ENCODE measurements at regions not wholly inside any gene's neighbourhood (a gene's known extent, or its start where the extent isn't known, plus 50 kb on each side); places are given as distances from the start of the nearest gene placed in this dataset.

DNA sequence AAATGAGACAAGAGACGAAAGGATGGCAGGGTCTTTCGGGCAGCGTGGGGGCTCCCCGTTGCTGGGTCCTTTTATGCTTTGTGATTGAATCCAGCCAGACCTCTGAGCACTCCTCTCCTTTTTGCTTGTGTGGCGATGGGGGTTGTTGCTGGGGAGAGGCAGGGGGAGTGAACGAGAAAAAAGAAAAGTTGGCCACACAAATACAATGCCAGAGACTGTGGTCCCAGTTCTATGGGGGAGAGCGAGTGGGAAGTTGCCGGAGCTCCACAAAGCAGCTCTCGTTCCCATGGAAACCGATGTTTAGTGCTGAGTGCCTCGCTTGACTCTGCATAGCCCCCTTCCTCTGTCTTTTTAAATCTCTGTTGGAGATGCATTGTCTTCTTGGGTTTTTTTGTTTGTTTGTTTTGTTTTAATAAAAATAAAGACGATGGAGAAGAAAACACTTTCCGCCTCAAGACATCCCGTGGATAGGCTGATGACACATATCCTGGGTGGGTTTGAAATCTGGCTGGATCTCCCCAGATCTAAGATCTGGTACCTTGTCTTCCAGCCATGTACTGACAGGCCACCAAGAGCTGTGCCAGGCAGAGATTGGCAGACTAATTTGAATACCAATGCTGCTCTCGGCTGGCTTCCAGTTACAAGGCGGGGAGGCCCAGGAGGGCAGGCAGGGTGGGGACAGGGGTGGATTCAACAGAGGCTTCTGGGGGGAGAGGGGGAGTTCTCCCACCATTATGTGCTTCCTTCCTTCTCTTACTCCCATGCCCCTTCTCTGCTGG is 529.3 kb downstream of the QKI start:
- no peaks in the 10 kb centered on the region for H3K9me3 ChIP-seq (ENCODE audit: control insufficient read depth, low read length)
- WGBS, 2 experiments (ENCODE audit: insufficient coverage in 2 of 2) = 14% methylated on average over 2 to 12 of the region's 16 CpGs
- H3K4me3 ChIP-seq (ENCODE audit: extremely low read depth, insufficient read depth, low read length, poor library complexity, severe bottlenecking) = no peak overlapping the region
- H3K36me3 ChIP-seq (ENCODE audit: control insufficient read depth, insufficient read depth, low read length) = no peaks in the 10 kb centered on the region
- peaks cover 6% of the 10 kb centered on the region for H3K4me1 ChIP-seq (ENCODE audit: control insufficient read depth, insufficient read depth, low read length, poor library complexity, severe bottlenecking)
- H3K27ac ChIP-seq (ENCODE audit: low read depth, low read length, severe bottlenecking) = peak overlapping the region; percentile 69

DNA sequence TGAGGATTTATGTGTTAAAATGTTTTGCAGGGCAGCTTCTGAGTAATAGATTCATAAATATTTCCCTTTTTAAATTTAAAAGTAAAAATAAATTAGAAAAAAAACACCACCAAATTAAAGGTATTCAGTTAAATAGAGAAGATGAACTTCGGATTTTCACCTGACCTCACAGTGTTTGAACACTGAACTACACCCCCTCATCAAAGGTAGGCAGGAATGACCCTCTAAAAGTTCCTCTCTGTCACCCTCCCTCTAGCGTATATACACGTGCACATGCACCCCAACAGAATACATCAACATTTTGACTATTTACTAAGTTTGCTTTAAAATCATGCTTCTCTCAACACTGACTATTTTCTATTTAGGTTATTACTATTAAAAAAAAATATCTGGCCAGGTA is 528.3 kb downstream of the QKI start:
- Histone ChIP-seq H3K4me3 (ENCODE audit: extremely low read depth, insufficient read depth, low read length, poor library complexity, severe bottlenecking) (no peak overlapping the region), H3K27ac (ENCODE audit: low read depth, low read length, severe bottlenecking) (no peak overlapping the region), H3K4me1 (ENCODE audit: control insufficient read depth, insufficient read depth, low read length, poor library complexity, severe bottlenecking) (peaks cover 6% of the 10 kb centered on the region), H3K9me3 (ENCODE audit: control insufficient read depth, low read length) (no peaks in the 10 kb centered on the region), H3K36me3 (ENCODE audit: control insufficient read depth, insufficient read depth, low read length) (no peaks in the 10 kb centered on the region)
- WGBS, 2 experiments (ENCODE audit: insufficient coverage in 2 of 2) = 100% methylated on average over 1 of the region's 3 CpGs; no CpG with 5 or more reads in 1 of the 2 experiments

DNA sequence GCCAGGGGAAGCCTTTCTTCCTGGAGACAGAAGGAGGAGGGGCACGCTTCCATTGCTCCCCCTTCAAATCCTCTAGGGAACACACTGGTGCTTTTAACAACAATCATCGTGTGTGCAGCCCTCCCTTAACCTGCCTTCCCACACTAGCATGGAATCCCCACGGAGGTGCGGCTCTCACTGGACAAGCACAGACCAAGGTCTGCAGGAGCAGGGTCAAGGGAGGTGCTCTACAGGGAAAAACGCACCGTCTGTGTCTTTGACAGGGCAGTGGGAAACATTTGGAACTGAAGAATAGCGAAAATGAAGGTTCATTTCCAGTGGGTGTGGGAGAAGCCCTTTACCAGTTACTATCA is 527.1 kb downstream of the QKI start:
- WGBS, 2 experiments (ENCODE audit: insufficient coverage in 2 of 2) = 58 to 66% methylated on average over 4 of the region's 7 CpGs
- H3K4me3 ChIP-seq (ENCODE audit: extremely low read depth, insufficient read depth, low read length, poor library complexity, severe bottlenecking) = no peak overlapping the region
- H3K9me3 ChIP-seq (ENCODE audit: control insufficient read depth, low read length) = no peaks in the 10 kb centered on the region
- no peaks in the 10 kb centered on the region for H3K36me3 ChIP-seq (ENCODE audit: control insufficient read depth, insufficient read depth, low read length)
- H3K4me1 ChIP-seq (ENCODE audit: control insufficient read depth, insufficient read depth, low read length, poor library complexity, severe bottlenecking) = peaks cover 6% of the 10 kb centered on the region
- H3K27ac ChIP-seq (ENCODE audit: low read depth, low read length, severe bottlenecking) = no peak overlapping the region

DNA sequence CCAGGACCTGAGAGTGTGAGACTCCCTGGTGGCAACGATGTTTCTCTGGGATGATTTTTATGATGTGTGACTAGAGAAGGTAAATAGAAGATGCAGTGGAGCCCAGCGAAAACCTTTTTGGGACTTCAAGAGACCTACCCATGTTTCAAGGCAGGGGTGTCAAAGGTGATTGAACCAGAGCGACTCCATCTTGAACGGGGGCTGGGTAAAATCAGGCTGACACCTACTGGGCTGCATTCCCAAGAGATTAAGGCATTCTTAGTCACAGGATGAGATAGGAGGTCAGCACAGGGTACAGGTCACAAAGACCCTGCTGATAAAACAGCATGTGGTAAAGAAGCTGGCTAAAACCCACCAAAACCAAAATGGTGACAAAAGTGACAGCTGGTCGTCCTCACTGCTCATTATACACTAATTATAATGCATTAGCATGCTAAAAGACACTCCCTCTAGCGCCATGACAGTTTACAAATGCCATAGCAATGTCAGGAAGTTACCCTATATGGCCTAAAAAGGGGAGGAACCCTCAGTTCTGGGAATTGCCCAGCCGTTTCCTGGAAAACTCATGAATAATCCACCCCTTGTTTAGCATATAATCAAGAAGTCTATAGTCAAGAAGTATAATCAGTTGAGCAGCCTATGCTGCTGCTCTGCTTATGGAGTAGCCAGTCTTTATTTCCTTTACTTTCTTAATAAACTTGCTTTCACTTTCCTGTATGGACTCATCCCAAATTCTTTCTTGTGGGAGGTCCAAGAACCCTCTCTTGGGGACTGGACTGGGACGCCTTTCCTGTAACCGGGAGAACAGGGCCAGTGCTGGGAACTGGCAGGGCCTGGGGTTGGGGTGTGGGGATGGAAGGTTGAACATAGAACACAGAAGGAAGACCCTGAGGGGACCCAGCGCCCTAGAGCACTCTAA is 526.4 kb downstream of the QKI start:
- Histone ChIP-seq H3K27ac (ENCODE audit: low read depth, low read length, severe bottlenecking) (no peak overlapping the region), H3K4me3 (ENCODE audit: extremely low read depth, insufficient read depth, low read length, poor library complexity, severe bottlenecking) (no peak overlapping the region), H3K9me3 (ENCODE audit: control insufficient read depth, low read length) (no peaks in the 10 kb centered on the region), H3K36me3 (ENCODE audit: control insufficient read depth, insufficient read depth, low read length) (no peaks in the 10 kb centered on the region), H3K4me1 (ENCODE audit: control insufficient read depth, insufficient read depth, low read length, poor library complexity, severe bottlenecking) (peaks cover 6% of the 10 kb centered on the region)
- WGBS, 2 experiments (ENCODE audit: insufficient coverage in 2 of 2) = 54 to 78% methylated on average over 6 to 7 of the region's 10 CpGs

DNA sequence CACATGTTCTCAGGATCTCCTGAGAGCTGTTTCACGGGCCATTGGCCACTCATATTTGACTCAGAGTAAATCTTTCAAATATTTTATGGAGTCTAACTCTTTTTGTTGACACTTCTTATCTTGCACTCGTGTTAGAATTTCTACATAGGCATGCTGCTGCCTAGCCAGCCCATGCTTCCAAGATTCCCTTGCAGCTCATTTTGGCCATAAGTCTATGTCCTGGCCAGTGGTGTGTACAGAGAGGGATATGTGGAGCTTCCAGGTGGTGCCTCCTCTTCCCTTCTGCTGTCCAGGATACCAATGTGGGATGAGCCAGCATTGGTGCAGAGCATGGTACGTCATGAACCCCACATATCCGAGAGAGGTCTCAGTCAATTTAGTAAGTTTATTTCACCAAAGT is 522.6 kb downstream of the QKI start:
- H3K4me3 ChIP-seq (ENCODE audit: extremely low read depth, insufficient read depth, low read length, poor library complexity, severe bottlenecking) = no peak overlapping the region
- H3K9me3 ChIP-seq (ENCODE audit: control insufficient read depth, low read length) = no peaks in the 10 kb centered on the region
- H3K36me3 ChIP-seq (ENCODE audit: control insufficient read depth, insufficient read depth, low read length) = no peaks in the 10 kb centered on the region
- H3K27ac ChIP-seq (ENCODE audit: low read depth, low read length, severe bottlenecking) = no peak overlapping the region
- 75 to 89% methylated on average over 1 to 4 of the region's 4 CpGs for WGBS, 2 experiments (ENCODE audit: insufficient coverage in 2 of 2)
- peaks cover 6% of the 10 kb centered on the region for H3K4me1 ChIP-seq (ENCODE audit: control insufficient read depth, insufficient read depth, low read length, poor library complexity, severe bottlenecking)

DNA sequence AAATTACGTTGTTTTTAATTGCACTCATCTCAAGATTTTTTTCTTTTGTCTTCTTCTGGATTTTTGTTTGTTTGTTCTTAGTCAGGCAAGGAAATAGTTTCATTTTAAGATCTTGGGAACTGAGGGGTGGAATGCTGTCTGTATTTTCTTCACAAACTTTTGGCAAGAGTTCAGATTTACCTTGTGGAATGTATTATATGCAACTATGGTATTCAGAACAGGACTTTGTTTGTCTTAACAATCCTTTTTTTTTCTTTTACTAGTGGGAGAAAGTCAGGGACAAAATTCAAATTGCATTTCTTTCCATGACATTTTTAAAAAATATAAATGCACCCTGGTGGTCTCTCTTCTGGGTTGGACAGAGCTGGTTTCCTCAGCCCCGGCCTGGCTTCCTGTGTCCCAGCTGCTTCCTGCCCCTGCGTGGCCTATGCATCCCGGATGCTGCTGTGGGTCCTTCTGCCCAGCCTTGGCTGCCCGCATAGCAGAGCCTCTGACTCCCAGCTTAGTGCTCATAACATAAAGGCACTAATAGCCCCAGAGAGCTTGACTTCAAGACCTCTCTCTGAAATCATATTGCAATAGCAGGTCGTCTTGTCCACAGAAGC is 520.7 kb downstream of the QKI start:
- H3K27ac ChIP-seq (ENCODE audit: low read depth, low read length, severe bottlenecking) = no peak overlapping the region
- 80 to 96% methylated on average over 3 of the region's 6 CpGs for WGBS, 2 experiments (ENCODE audit: insufficient coverage in 2 of 2)
- H3K9me3 ChIP-seq (ENCODE audit: control insufficient read depth, low read length) = no peaks in the 10 kb centered on the region
- no peaks in the 10 kb centered on the region for H3K36me3 ChIP-seq (ENCODE audit: control insufficient read depth, insufficient read depth, low read length)
- no peaks in the 10 kb centered on the region for H3K4me1 ChIP-seq (ENCODE audit: control insufficient read depth, insufficient read depth, low read length, poor library complexity, severe bottlenecking)
- H3K4me3 ChIP-seq (ENCODE audit: extremely low read depth, insufficient read depth, low read length, poor library complexity, severe bottlenecking) = no peak overlapping the region

DNA sequence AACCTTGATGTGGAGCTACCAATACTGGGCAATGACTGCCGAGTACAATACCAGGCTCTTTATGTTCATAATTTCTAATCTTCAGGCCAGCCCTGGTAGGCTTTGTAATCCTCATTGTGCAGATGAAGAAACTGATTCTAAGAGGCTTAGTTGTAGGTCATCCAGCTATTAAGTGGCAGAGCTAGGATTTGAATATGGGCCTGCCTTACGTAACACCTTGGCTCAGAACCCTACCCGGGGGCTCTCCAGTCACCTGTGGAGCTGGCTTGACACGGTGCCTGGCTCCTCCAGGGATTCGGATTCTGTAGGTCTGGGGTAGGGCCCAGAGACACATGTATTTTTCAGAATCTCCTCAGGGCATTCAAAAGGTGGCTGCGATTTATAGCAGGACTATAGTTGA is 515.5 kb downstream of the QKI start:
- H3K4me1 ChIP-seq (ENCODE audit: control insufficient read depth, insufficient read depth, low read length, poor library complexity, severe bottlenecking) = no peaks in the 10 kb centered on the region
- H3K9me3 ChIP-seq (ENCODE audit: control insufficient read depth, low read length) = no peaks in the 10 kb centered on the region
- H3K4me3 ChIP-seq (ENCODE audit: extremely low read depth, insufficient read depth, low read length, poor library complexity, severe bottlenecking) = no peak overlapping the region
- no peaks in the 10 kb centered on the region for H3K36me3 ChIP-seq (ENCODE audit: control insufficient read depth, insufficient read depth, low read length)
- H3K27ac ChIP-seq (ENCODE audit: low read depth, low read length, severe bottlenecking) = no peak overlapping the region
- 89% methylated on average over 4 to 6 of the region's 6 CpGs for WGBS, 2 experiments (ENCODE audit: insufficient coverage in 2 of 2)

DNA sequence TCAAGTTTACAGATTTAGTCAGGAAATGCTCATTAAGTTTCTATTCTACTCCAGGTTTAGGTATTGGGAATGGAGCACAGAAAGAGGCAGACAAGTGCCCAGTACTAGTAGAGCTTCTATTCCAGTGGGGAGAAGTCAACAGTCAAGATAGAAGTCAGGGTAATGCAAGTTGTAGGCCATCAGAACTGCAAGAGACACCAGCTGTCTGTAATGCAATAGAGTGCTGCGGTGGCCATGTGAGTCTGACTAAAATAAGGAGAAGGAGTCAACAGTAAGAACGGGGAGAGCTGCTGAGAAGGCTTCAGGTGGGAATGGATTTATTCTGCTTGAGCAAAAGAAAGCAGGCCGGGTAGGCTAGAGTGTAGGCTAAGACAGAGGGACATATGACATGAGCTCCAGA is 515.0 kb downstream of the QKI start:
- Histone ChIP-seq H3K4me1 (ENCODE audit: control insufficient read depth, insufficient read depth, low read length, poor library complexity, severe bottlenecking) (no peaks in the 10 kb centered on the region), H3K4me3 (ENCODE audit: extremely low read depth, insufficient read depth, low read length, poor library complexity, severe bottlenecking) (no peak overlapping the region), H3K9me3 (ENCODE audit: control insufficient read depth, low read length) (no peaks in the 10 kb centered on the region), H3K27ac (ENCODE audit: low read depth, low read length, severe bottlenecking) (no peak overlapping the region), H3K36me3 (ENCODE audit: control insufficient read depth, insufficient read depth, low read length) (no peaks in the 10 kb centered on the region)
- WGBS, 2 experiments (ENCODE audit: insufficient coverage in 2 of 2) = 80 to 90% methylated on average over 3 of the region's 3 CpGs

DNA sequence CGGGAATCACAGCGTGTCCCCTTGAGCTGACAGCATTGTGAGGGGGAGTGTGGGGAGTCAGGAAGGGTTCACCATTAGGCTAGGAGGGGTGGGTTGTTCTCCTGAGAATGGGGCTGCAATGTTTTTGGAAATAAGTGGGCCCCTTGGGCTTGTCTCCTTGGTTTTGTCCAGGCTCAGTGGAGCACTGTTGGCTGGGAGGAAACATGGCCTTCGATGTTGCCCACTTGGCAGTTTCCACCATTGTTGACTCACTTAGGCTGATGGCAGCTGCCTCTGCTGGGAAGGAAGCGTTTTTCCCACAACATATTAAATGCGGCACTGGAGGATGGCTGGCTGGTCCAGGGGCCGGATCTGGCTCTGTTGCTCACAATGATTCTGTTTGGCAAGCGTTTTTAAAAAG is 512.1 kb downstream of the QKI start:
- peaks cover 7% of the 10 kb centered on the region for H3K9me3 ChIP-seq (ENCODE audit: control insufficient read depth, low read length)
- no peak overlapping the region for H3K27ac ChIP-seq (ENCODE audit: low read depth, low read length, severe bottlenecking)
- no peaks in the 10 kb centered on the region for H3K36me3 ChIP-seq (ENCODE audit: control insufficient read depth, insufficient read depth, low read length)
- no peaks in the 10 kb centered on the region for H3K4me1 ChIP-seq (ENCODE audit: control insufficient read depth, insufficient read depth, low read length, poor library complexity, severe bottlenecking)
- H3K4me3 ChIP-seq (ENCODE audit: extremely low read depth, insufficient read depth, low read length, poor library complexity, severe bottlenecking) = no peak overlapping the region
- WGBS, 2 experiments (ENCODE audit: insufficient coverage in 2 of 2) = 98 to 100% methylated on average over 5 to 7 of the region's 7 CpGs

DNA sequence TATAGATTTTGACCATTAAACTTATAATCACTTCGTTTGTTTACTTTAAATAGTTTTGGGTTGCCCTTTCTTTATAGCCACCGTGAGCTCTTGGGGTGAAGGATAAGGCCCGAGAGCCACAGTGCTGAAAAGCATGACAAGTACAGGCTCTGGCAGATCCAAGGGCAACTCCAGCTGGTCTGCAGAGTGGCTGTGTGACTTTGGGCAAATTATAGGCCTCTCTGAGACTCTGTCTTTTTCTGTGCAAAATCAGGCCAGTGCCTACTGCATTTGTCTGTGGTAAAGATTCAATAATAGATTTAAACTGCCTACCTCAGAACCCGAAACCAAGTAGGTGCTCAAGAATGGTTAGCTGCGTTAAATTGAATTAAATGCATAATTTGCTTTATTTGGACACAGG is 511.3 kb downstream of the QKI start:
- Histone ChIP-seq H3K9me3 (ENCODE audit: control insufficient read depth, low read length) (peaks cover 7% of the 10 kb centered on the region), H3K4me3 (ENCODE audit: extremely low read depth, insufficient read depth, low read length, poor library complexity, severe bottlenecking) (no peak overlapping the region), H3K4me1 (ENCODE audit: control insufficient read depth, insufficient read depth, low read length, poor library complexity, severe bottlenecking) (no peaks in the 10 kb centered on the region), H3K36me3 (ENCODE audit: control insufficient read depth, insufficient read depth, low read length) (no peaks in the 10 kb centered on the region), H3K27ac (ENCODE audit: low read depth, low read length, severe bottlenecking) (no peak overlapping the region)
- 95 to 100% methylated on average over 1 to 2 of the region's 5 CpGs for WGBS, 2 experiments (ENCODE audit: insufficient coverage in 2 of 2)

All from mesodermal cell (in vitro differentiated cells).